HEK293T (cell line): ENCODE measurements at regions not wholly inside any gene's neighbourhood (a gene's known extent, or its start where the extent isn't known, plus 50 kb on each side); places are given as distances from the start of the nearest gene placed in this dataset.

Experiments
- CTCF ChIA-PET: fragments of 350-600 bp; formaldehyde crosslinking; extraction: SDS; loops from one replicate; lab custom pipeline; 2021; ENCODE audit warnings: antibody characterized with exemption, inconsistent platforms; lab: Yijun Ruan, JAX
- POLR2A ChIA-PET: fragments of 350-600 bp; formaldehyde crosslinking; extraction: SDS; loops from one replicate; lab custom pipeline; 2020; ENCODE audit warnings: antibody characterized with exemption, inconsistent platforms; lab: Yijun Ruan, JAX
- DNase-seq: peaks from one replicate; pipeline ENCODE4 v3.0.0; 2012; ENCODE audit warnings: mixed read lengths; ENCODE audit errors: extremely low spot score
- ARNT ChIP-seq: fragments of 450-650 bp; IDR thresholded peaks from 2 replicates; pipeline ENCODE4 v1.6.1; 2017; ENCODE audit warnings: mild to moderate bottlenecking
- BHLHE40 ChIP-seq: fragments of 450-650 bp; IDR thresholded peaks from 2 replicates; pipeline ENCODE4 v1.6.1; 2016; ENCODE audit warnings: mild to moderate bottlenecking, moderate library complexity, borderline replicate concordance
- CTBP1 ChIP-seq: fragments of 450-650 bp; IDR thresholded peaks from 2 replicates; pipeline ENCODE4 v1.6.1; 2016; ENCODE audit warnings: borderline replicate concordance
- ELF4 ChIP-seq: fragments of 450-650 bp; IDR thresholded peaks from 2 replicates; pipeline ENCODE4 v1.6.1; 2017; ENCODE audit warnings: antibody characterized with exemption
- FOXA1 ChIP-seq: fragments of 450-650 bp; IDR thresholded peaks from 2 replicates; pipeline ENCODE4 v1.6.1; 2016; ENCODE audit warnings: mild to moderate bottlenecking
- FOXK2 ChIP-seq: fragments of 450-650 bp; IDR thresholded peaks from 2 replicates; pipeline ENCODE4 v1.6.1; 2016; ENCODE audit warnings: mild to moderate bottlenecking
- FOXM1 ChIP-seq: fragments of 450-650 bp; IDR thresholded peaks from 2 replicates; pipeline ENCODE4 v1.6.1; 2017; ENCODE audit warnings: mild to moderate bottlenecking, borderline replicate concordance
- HDGF ChIP-seq: fragments of 450-650 bp; IDR thresholded peaks from 2 replicates; pipeline ENCODE4 v1.6.1; 2017; ENCODE audit warnings: antibody characterized with exemption, borderline replicate concordance
- L3MBTL2 ChIP-seq: fragments of 450-650 bp; conservative IDR thresholded peaks from 2 replicates; pipeline ENCODE4 v1.6.1; 2016; ENCODE audit warnings: mild to moderate bottlenecking
- LEF1 ChIP-seq: fragments of 450-650 bp; IDR thresholded peaks from 2 replicates; pipeline ENCODE4 v1.6.1; 2017; ENCODE audit warnings: mild to moderate bottlenecking, borderline replicate concordance
- NFRKB ChIP-seq: fragments of 450-650 bp; IDR thresholded peaks from 2 replicates; pipeline ENCODE4 v1.6.1; 2016; ENCODE audit warnings: mild to moderate bottlenecking, moderate library complexity
- SP1 ChIP-seq: fragments of 450-650 bp; IDR thresholded peaks from 2 replicates; pipeline ENCODE4 v1.6.1; 2017
- SUZ12 ChIP-seq: fragments of 450-650 bp; IDR thresholded peaks from 2 replicates; pipeline ENCODE4 v1.6.1; 2016; ENCODE audit warnings: mild to moderate bottlenecking
- TARDBP ChIP-seq: fragments of 450-650 bp; IDR thresholded peaks from 2 replicates; pipeline ENCODE4 v1.6.1; 2016
- ZNF384 ChIP-seq: fragments of 450-650 bp; IDR thresholded peaks from 2 replicates; pipeline ENCODE4 v1.6.1; 2016
- TF ChIP-seq, protein P1 (sequence below): fragments of 450-650 bp; IDR thresholded peaks from 2 replicates; pipeline ENCODE4 v1.6.1; 2016

DNA sequence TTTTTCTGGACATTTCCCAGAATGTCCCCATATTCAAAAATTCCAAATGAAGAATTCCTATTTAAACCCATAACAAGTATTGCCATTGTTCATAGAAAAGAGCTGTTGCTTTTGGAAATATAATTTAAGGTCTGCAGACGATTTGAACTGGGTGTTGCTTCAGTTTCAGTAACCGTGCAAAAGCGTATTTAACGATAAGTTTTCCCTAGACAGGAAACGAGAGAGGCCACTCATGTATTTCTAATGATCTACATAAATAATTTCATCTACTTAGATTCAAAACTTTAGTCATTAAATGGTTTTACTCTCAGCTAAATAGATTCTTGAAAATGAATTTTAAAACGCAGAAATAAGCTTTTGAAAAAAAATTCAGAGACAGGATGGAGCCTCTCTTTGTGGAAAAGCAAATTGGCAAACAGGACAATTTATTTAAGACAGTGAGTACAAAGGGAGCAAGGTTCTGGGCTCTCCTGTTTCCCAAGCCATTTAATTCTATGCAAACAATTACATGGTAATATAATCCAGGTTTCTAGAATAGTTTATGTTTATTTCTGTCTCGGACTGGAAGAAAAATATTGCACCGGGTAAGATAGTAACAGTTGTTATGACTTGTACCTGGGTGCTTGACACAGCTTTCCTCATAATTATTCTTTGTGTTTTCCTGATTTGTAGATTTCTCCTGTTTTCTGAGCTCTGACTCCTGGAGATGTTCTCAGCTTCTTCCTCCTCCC is 263.0 kb downstream of the BAMBI start:
- TF ChIP-seq FOXM1, result no peak
- no peak; the same call in 1 of the 2 replicates for TF ChIP-seq ZNF384
- TF ChIP-seq ARNT, result no peak
- TF ChIP-seq SP1, result no peak
- TF ChIP-seq TARDBP, result no peak
- TF ChIP-seq, protein P1, sequence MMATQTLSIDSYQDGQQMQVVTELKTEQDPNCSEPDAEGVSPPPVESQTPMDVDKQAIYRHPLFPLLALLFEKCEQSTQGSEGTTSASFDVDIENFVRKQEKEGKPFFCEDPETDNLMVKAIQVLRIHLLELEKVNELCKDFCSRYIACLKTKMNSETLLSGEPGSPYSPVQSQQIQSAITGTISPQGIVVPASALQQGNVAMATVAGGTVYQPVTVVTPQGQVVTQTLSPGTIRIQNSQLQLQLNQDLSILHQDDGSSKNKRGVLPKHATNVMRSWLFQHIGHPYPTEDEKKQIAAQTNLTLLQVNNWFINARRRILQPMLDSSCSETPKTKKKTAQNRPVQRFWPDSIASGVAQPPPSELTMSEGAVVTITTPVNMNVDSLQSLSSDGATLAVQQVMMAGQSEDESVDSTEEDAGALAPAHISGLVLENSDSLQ, result no peak
- TF ChIP-seq SUZ12, result no peak
- TF ChIP-seq HDGF, result no peak
- TF ChIP-seq ELF4, result no peak
- no peak for TF ChIP-seq FOXK2
- TF ChIP-seq NFRKB, result no peak
- no peak for TF ChIP-seq LEF1
- TF ChIP-seq L3MBTL2, result no peak
- no peak for TF ChIP-seq BHLHE40
- TF ChIP-seq CTBP1, result no peak
- TF ChIP-seq FOXA1, result no peak
- ChIA-PET CTCF (interaction anchor here (0.6 to 1.9 kb wide), 10 partner anchors 8 to 308 kb away, joined by 3 to 7 read pairs (median 4); no protein-coding TSS in a partner anchor), POLR2A (interaction anchor here (1.7 kb wide), 1 partner anchor 45 kb away, joined by 4 read pairs; no protein-coding TSS in a partner anchor)
- DNase-seq, result no peak

DNA sequence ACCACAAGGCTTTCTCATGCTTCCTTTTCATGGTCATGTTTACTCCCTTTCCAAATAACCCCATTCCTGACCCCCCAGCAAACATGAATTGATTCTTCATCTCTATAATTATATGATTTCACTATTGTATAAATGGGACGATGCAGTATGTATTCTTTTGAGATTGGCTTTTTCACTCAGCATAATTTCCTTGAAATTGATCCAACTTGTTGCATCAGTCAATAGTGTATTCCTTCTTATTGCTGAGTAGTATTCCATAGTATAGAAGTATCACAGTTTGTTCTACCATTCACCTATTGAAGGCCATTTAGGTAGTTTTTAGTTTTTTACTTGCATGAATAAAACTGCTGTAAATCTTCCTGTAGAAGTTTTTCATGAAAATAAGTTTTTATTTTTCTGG is 264.7 kb downstream of the BAMBI start:
- TF ChIP-seq LEF1 (no peak), CTBP1 (no peak), BHLHE40 (no peak), ARNT (no peak), FOXA1 (no peak), SUZ12 (no peak), TARDBP (no peak), L3MBTL2 (no peak), ZNF384 (no peak), FOXM1 (no peak), FOXK2 (no peak), HDGF (no peak), NFRKB (no peak), ELF4 (no peak), SP1 (no peak)
- TF ChIP-seq, protein P1, result no peak
- POLR2A ChIA-PET, result no interaction called here
- DNase-seq, result no peak
- CTCF ChIA-PET, result no interaction called here

DNA sequence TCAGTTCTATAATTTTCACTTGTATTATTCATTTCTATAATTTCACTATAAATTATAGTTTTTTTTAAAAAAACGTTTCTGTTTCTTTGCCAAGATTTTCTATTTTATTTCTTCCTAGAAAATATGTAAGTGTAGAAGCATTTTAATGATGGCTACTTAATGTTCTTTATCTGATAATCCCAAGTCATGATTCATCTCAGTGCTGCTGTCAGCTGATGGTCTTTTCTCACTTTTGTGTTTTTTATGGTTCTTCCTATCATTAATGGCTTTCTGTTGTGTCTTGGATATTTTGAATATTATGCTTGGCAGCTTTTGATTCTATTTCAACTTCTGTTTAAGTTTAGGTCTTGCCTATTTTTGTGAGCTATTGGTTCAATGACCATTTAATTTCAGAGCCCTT is 268.6 kb downstream of the BAMBI start:
- ChIA-PET POLR2A (interaction anchor here (0.6 kb wide), 1 partner anchor 22 kb away, joined by 3 read pairs; no protein-coding TSS in a partner anchor), CTCF (no interaction called here)
- no peak for DNase-seq
- TF ChIP-seq CTBP1 (no peak), FOXM1 (no peak), ZNF384 (no peak), ARNT (no peak), HDGF (no peak), FOXA1 (no peak), L3MBTL2 (no peak), BHLHE40 (no peak), SP1 (no peak), NFRKB (no peak), SUZ12 (no peak), TARDBP (no peak), FOXK2 (no peak), ELF4 (no peak)
- TF ChIP-seq, protein P1, result no peak

DNA sequence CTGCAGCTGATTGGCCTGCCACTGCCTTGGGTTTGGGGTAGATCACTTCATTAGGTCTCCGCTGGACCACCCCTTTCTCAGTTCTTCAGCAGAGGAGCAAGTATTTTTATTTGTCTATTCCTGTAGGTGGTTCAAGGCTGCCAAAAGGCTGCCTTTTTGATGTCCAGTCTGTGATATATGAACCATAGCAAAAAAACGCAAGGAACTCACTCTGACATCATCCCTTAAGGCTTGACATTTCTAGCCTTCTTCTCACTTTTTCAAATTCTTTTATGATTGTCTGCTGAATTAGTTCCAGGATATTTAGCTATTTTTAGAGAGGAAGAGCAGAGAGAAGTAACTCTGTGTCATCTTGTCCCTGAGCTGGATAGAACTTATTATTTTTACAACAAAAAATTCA is 269.2 kb downstream of the BAMBI start:
- CTCF ChIA-PET, result no interaction called here
- POLR2A ChIA-PET, result interaction anchor here (0.6 kb wide), 1 partner anchor 21 kb away, joined by 3 read pairs; no protein-coding TSS in a partner anchor
- no peak for TF ChIP-seq TARDBP
- TF ChIP-seq HDGF, result no peak
- no peak for TF ChIP-seq BHLHE40
- no peak for DNase-seq

DNA sequence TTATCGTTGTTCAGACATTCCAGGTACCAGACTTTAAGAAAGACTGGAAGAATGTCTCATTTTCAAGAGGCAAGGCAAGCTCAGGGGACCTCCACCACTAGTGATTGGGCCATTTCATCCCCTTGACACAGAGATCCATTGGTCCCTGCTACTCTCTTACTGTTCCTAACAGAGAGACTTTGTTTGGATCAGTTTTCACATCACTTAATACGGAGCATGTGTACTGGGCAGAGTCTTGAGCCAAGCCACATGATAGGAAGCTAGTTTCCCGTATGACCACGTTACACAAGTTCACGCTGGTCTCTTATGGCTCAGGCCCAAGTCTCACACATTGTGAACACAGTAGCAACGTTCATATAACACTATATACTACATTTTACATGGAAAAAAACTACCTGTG is 269.9 kb downstream of the BAMBI start:
- no peak for TF ChIP-seq ARNT
- TF ChIP-seq ELF4, result no peak
- TF ChIP-seq TARDBP, result no peak
- TF ChIP-seq, protein P1, result no peak
- no peak for TF ChIP-seq FOXK2
- TF ChIP-seq NFRKB, result no peak
- TF ChIP-seq FOXM1, result no peak
- no peak for TF ChIP-seq CTBP1
- TF ChIP-seq SP1, result no peak
- no peak for TF ChIP-seq HDGF
- TF ChIP-seq ZNF384, result no peak
- no peak for TF ChIP-seq L3MBTL2
- no peak for TF ChIP-seq LEF1
- TF ChIP-seq SUZ12, result no peak
- no peak for TF ChIP-seq FOXA1
- CTCF ChIA-PET, result interaction anchor here (1.9 kb wide), 1 partner anchor 8 kb away, joined by 7 read pairs; no protein-coding TSS in a partner anchor
- DNase-seq, result no peak
- POLR2A ChIA-PET, result no interaction called here
